ENCODE measurements at regions not wholly inside any gene's neighbourhood (a gene's known extent, or its start where the extent isn't known, plus 50 kb on each side); places are given as distances from the start of the nearest gene placed in this dataset.
A peak's percentile ranks its signal among the peaks of the same experiment; 100 is the strongest.

GRCh38 chr4:12846368-12846767 is 637.8 kb downstream of the RAB28 start:
- Histone ChIP-seq H3K27me3 (ENCODE audit: control insufficient read depth, insufficient read depth, low read length) (no peaks in the 10 kb centered on the region), H3K4me3 (ENCODE audit: low read depth, low read length) (no peak overlapping the region), H3K36me3 (ENCODE audit: control insufficient read depth, insufficient read depth, low read length) (no peaks in the 10 kb centered on the region)
- DNase-seq (ENCODE audit: low read depth): no peak
- FAIRE-seq: no peak
- no peak for TF ChIP-seq CTCF (IDR thresholded peaks at IDR 0.05; ENCODE audit: insufficient read depth, low read length, severe bottlenecking)

DNA sequence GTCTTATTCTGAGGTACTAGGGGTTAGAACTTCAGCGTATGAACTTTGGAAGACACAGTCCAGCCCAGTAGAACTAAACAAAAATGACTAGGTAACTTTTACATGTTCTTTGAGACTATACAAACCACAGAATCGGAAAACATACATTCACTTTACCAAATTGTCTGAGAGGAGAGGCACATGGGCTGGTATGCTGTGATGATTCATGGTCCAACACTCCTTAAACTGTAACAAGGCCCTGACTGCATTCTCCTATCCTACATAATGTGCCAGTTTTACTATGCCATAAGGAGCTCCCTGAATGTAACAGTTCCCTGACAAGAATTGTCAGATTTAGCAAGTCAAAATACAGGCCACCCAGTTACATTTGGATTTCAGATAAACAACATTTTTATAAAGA is 640.0 kb downstream of the RAB28 start:
- no peak for TF ChIP-seq CTCF (IDR thresholded peaks at IDR 0.05; ENCODE audit: insufficient read depth, low read length, severe bottlenecking)
- Histone ChIP-seq H3K36me3 (ENCODE audit: control insufficient read depth, insufficient read depth, low read length) (no peaks in the 10 kb centered on the region), H3K27me3 (ENCODE audit: control insufficient read depth, insufficient read depth, low read length) (no peaks in the 10 kb centered on the region), H3K4me3 (ENCODE audit: low read depth, low read length) (no peak overlapping the region)
- DNase-seq (ENCODE audit: low read depth) (peak; percentile 8), FAIRE-seq (no peak)

- TF ChIP-seq CTCF (IDR thresholded peaks at IDR 0.05; ENCODE audit: insufficient read depth, low read length, severe bottlenecking): no peak
- H3K36me3 ChIP-seq (ENCODE audit: control insufficient read depth, insufficient read depth, low read length): no peaks in the 10 kb centered on the region
- H3K4me3 ChIP-seq (ENCODE audit: low read depth, low read length): no peak overlapping the region
- no peaks in the 10 kb centered on the region for H3K27me3 ChIP-seq (ENCODE audit: control insufficient read depth, insufficient read depth, low read length)
- no peak for FAIRE-seq
- no peak for DNase-seq (ENCODE audit: low read depth)
Observed at GRCh38 chr4:12827966-12828365, 656.2 kb downstream of the RAB28 start.

DNA sequence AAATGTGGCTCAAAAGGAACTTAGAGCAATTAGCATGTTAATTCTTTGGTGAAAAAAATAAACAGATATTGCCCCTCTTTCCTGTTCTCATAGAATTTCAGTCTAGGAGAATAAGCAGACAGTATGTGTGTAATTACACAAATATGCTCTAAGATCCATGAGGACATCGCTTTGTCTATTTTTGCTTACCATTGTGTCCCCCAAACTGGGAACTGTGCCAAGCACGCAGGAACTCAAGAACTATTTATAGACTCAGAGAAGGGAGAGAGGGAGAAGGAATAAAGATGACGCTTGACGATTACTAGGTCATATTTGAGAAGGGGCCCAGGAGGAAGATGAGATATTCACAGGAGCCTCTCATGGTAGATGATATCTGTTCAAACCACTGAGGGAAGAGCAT is 692.6 kb downstream of the RAB28 start:
- Histone ChIP-seq H3K4me3 (ENCODE audit: low read depth, low read length) (no peak overlapping the region), H3K36me3 (ENCODE audit: control insufficient read depth, insufficient read depth, low read length) (no peaks in the 10 kb centered on the region), H3K27me3 (ENCODE audit: control insufficient read depth, insufficient read depth, low read length) (no peaks in the 10 kb centered on the region)
- TF ChIP-seq CTCF (IDR thresholded peaks at IDR 0.05; ENCODE audit: insufficient read depth, low read length, severe bottlenecking): no peak
- DNase-seq (ENCODE audit: low read depth) (no peak), FAIRE-seq (no peak)

- no peak overlapping the region for H3K4me3 ChIP-seq (ENCODE audit: low read depth, low read length)
- H3K27me3 ChIP-seq (ENCODE audit: control insufficient read depth, insufficient read depth, low read length): no peaks in the 10 kb centered on the region
- no peak for FAIRE-seq
- no peak for DNase-seq (ENCODE audit: low read depth)
- no peak for TF ChIP-seq CTCF (IDR thresholded peaks at IDR 0.05; ENCODE audit: insufficient read depth, low read length, severe bottlenecking)
- H3K36me3 ChIP-seq (ENCODE audit: control insufficient read depth, insufficient read depth, low read length): no peaks in the 10 kb centered on the region
Observed at GRCh38 chr4:12787261-12787660, 696.9 kb downstream of the RAB28 start.

GRCh38 chr4:12778706-12779105 is 705.4 kb downstream of the RAB28 start:
- Histone ChIP-seq H3K4me3 (ENCODE audit: low read depth, low read length) (no peak overlapping the region), H3K36me3 (ENCODE audit: control insufficient read depth, insufficient read depth, low read length) (no peaks in the 10 kb centered on the region), H3K27me3 (ENCODE audit: control insufficient read depth, insufficient read depth, low read length) (no peaks in the 10 kb centered on the region)
- DNase-seq (ENCODE audit: low read depth) (no peak), FAIRE-seq (no peak)
- TF ChIP-seq CTCF (IDR thresholded peaks at IDR 0.05; ENCODE audit: insufficient read depth, low read length, severe bottlenecking): no peak

Data from bronchial epithelial cell (primary cell).